Neural cell (in vitro differentiated cells): ENCODE measurements at regions not wholly inside any gene's neighbourhood (a gene's known extent, or its start where the extent isn't known, plus 50 kb on each side); places are given as distances from the start of the nearest gene placed in this dataset.

ENCODE experiments used
- H2AFZ ChIP-seq: fragments of 200-600, 300-800 bp; sonication (generic), shearing (Covaris generic); 2 replicates; pipeline ENCODE4 v1.6.0; 2014; ENCODE audit warnings: low read depth, mild to moderate bottlenecking, antibody characterized with exemption, low read length, moderate library complexity
- H3F3A ChIP-seq: fragments of 200-600 bp; shearing (Covaris generic); 2 replicates; pipeline ENCODE4 v1.6.1; 2016; ENCODE audit warnings: mild to moderate bottlenecking, moderate library complexity, mixed read lengths, antibody characterized with exemption, low read length; ENCODE audit not compliant: insufficient read depth, poor library complexity, severe bottlenecking
- H3K27ac ChIP-seq: fragments of 200-600, 300-800 bp; sonication (generic), shearing (Covaris generic); 2 replicates; pipeline ENCODE4 v1.5.1; 2014; ENCODE audit warnings: mild to moderate bottlenecking, low read length, moderate library complexity
- H3K27me3 ChIP-seq: fragments of 300-800, 200-600 bp; sonication (generic), shearing (Covaris generic); 2 replicates; pipeline ENCODE4 v1.6.0; 2014; ENCODE audit warnings: mild to moderate bottlenecking, low read depth, low read length, moderate library complexity; ENCODE audit not compliant: insufficient read depth
- H3K36me3 ChIP-seq: fragments of 300-800, 200-600 bp; sonication (generic), shearing (Covaris generic); 2 replicates; pipeline ENCODE4 v1.5.1; 2014; ENCODE audit warnings: mild to moderate bottlenecking, antibody characterized with exemption, low read length, moderate library complexity; ENCODE audit not compliant: insufficient read depth
- H3K4me2 ChIP-seq: fragments of 300-800, 200-600 bp; sonication (generic), shearing (Covaris generic); 2 replicates; pipeline ENCODE4 v1.6.0; 2014; ENCODE audit warnings: mild to moderate bottlenecking, low read length
- H3K4me3 ChIP-seq: fragments of 300-800, 200-600 bp; sonication (generic), shearing (Covaris generic); 2 replicates; pipeline ENCODE4 v1.5.1; 2014; ENCODE audit warnings: mild to moderate bottlenecking, low read length, moderate library complexity
- H3K79me2 ChIP-seq: fragments of 200-600 bp; shearing (Covaris generic); replicated peaks from 2 replicates; pipeline ENCODE4 v1.6.0; 2014; ENCODE audit warnings: mild to moderate bottlenecking, low read length, moderate library complexity; ENCODE audit not compliant: insufficient read depth
- H3K9ac ChIP-seq: fragments of 300-800, 200-600 bp; sonication (generic), shearing (Covaris generic); 2 replicates; pipeline ENCODE4 v1.6.1; 2016; ENCODE audit warnings: mild to moderate bottlenecking, low read length, mixed read lengths
- H3K9me2 ChIP-seq: fragments of 200-600 bp; shearing (Covaris generic); 2 replicates; pipeline ENCODE4 v1.6.1; 2016; ENCODE audit warnings: mild to moderate bottlenecking, low read length, mixed read lengths; ENCODE audit not compliant: insufficient read depth
- H3K9me3 ChIP-seq: fragments of 200-600, 300-800 bp; sonication (generic), shearing (Covaris generic); 2 replicates; pipeline ENCODE4 v1.6.1; 2016; ENCODE audit warnings: mild to moderate bottlenecking, mixed run types, low read length, moderate library complexity, mixed read lengths
- H4K20me1 ChIP-seq: fragments of 200-600 bp; shearing (Covaris generic); 2 replicates; pipeline ENCODE4 v1.6.1; 2016; ENCODE audit warnings: mild to moderate bottlenecking, mixed run types; ENCODE audit not compliant: insufficient read depth
- CTCF ChIP-seq: fragments of 450-650 bp; IDR thresholded peaks from 2 replicates; pipeline ENCODE4 v1.5.1; 2014; ENCODE audit warnings: antibody characterized with exemption, mild to moderate bottlenecking, moderate library complexity; ENCODE audit not compliant: poor library complexity, severe bottlenecking
- EP300 ChIP-seq: fragments of 450-650 bp; conservative IDR thresholded peaks from 2 replicates; pipeline ENCODE4 v1.6.1; 2014; ENCODE audit warnings: antibody characterized with exemption, mild to moderate bottlenecking, moderate library complexity; ENCODE audit not compliant: poor library complexity, severe bottlenecking
- EZH2 ChIP-seq: fragments of 200-600, 300-800 bp; shearing (Covaris generic), sonication (generic); IDR thresholded peaks from 2 replicates; pipeline ENCODE4 v1.6.1; 2014; ENCODE audit warnings: antibody characterized with exemption, low read length, borderline replicate concordance, mild to moderate bottlenecking; ENCODE audit not compliant: insufficient read depth, poor library complexity, severe bottlenecking
- MXI1 ChIP-seq: fragments of 450-650 bp; conservative IDR thresholded peaks from 2 replicates; pipeline ENCODE4 v1.6.1; 2014; ENCODE audit warnings: antibody characterized with exemption, mild to moderate bottlenecking; ENCODE audit not compliant: poor library complexity, severe bottlenecking
- POLR2AphosphoS5 ChIP-seq: IDR thresholded peaks from 2 replicates; pipeline ENCODE4 v1.6.1; 2012
- RAD21 ChIP-seq: fragments of 450-650 bp; conservative IDR thresholded peaks from 2 replicates; pipeline ENCODE4 v1.6.1; 2014; ENCODE audit warnings: antibody characterized with exemption, mild to moderate bottlenecking, moderate library complexity
- REST ChIP-seq: IDR thresholded peaks from 2 replicates; pipeline ENCODE4 v1.6.1; 2012; ENCODE audit warnings: borderline replicate concordance
- SMC3 ChIP-seq: fragments of 450-650 bp; conservative IDR thresholded peaks from 2 replicates; pipeline ENCODE4 v1.6.1; 2014; ENCODE audit warnings: antibody characterized with exemption, mild to moderate bottlenecking, moderate library complexity; ENCODE audit not compliant: poor library complexity
- TAF1 ChIP-seq: IDR thresholded peaks from 2 replicates; pipeline ENCODE4 v1.6.1; 2012; ENCODE audit warnings: low read depth

DNA sequence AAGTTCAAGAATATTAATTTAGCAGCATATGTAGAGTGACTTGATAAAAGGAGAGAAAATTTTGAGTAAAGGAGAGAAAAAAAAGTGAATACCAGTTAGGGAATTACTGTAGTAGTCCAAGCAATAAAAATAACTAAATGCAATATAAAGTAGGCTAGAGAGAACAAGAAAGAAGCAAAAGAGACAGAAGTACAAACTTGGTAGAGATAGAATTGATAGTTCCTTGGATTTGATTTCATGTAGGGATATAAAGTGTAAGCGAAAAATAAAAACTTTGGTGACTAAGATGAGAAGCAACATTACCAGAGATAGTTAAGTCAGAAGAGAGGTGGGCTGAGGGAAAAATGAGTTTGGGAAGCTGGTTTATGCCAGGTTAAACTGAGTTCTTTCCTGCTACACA is 252.4 kb downstream of the SEC23A start:
- no peak overlapping the region for H3K9ac ChIP-seq
- no peaks in the 10 kb centered on the region for H3K9me2 ChIP-seq
- H3F3A ChIP-seq = no peaks in the 10 kb centered on the region
- no peaks in the 10 kb centered on the region for H3K36me3 ChIP-seq
- no peaks in the 10 kb centered on the region for H3K27me3 ChIP-seq
- H3K4me3 ChIP-seq = no peak overlapping the region
- no peaks in the 10 kb centered on the region for H4K20me1 ChIP-seq
- H3K79me2 ChIP-seq = no peaks in the 10 kb centered on the region
- no peak overlapping the region for H2AFZ ChIP-seq
- H3K27ac ChIP-seq = no peak overlapping the region
- no peak overlapping the region for H3K4me2 ChIP-seq
- TF ChIP-seq CTCF (no peak), EZH2 (no peak), RAD21 (no peak), SMC3 (no peak), MXI1 (no peak), EP300 (no peak), POLR2AphosphoS5 (no peak), REST (no peak), TAF1 (no peak)
- H3K9me3 ChIP-seq = no peaks in the 10 kb centered on the region

- no peaks in the 10 kb centered on the region for H4K20me1 ChIP-seq
- H3K27ac ChIP-seq = no peak overlapping the region
- H2AFZ ChIP-seq = no peak overlapping the region
- no peak for TF ChIP-seq SMC3
- no peak for TF ChIP-seq TAF1
- no peak for TF ChIP-seq MXI1
- no peak for TF ChIP-seq EZH2
- TF ChIP-seq POLR2AphosphoS5 = no peak
- no peak for TF ChIP-seq RAD21
- no peak for TF ChIP-seq CTCF
- no peak for TF ChIP-seq REST
- TF ChIP-seq EP300 = no peak
- no peak overlapping the region for H3K4me3 ChIP-seq
- H3K4me2 ChIP-seq = no peak overlapping the region
- H3K79me2 ChIP-seq = no peaks in the 10 kb centered on the region
- no peaks in the 10 kb centered on the region for H3K27me3 ChIP-seq
- no peaks in the 10 kb centered on the region for H3K36me3 ChIP-seq
- H3K9me2 ChIP-seq = no peaks in the 10 kb centered on the region
- H3K9me3 ChIP-seq = no peaks in the 10 kb centered on the region
- no peaks in the 10 kb centered on the region for H3F3A ChIP-seq
- H3K9ac ChIP-seq = no peak overlapping the region
These were observed 254.6 kb downstream of the SEC23A start for GRCh38 chr14:38848243-38848935.
